ENCODE measurements at regions not wholly inside any gene's neighbourhood (a gene's known extent, or its start where the extent isn't known, plus 50 kb on each side); places are given as distances from the start of the nearest gene placed in this dataset.
"Not testable (repeated sequence)": the region's sequence is repeated elsewhere in the genome, so short reads cannot be mapped to it uniquely, and the experiment has no call there.

DNA sequence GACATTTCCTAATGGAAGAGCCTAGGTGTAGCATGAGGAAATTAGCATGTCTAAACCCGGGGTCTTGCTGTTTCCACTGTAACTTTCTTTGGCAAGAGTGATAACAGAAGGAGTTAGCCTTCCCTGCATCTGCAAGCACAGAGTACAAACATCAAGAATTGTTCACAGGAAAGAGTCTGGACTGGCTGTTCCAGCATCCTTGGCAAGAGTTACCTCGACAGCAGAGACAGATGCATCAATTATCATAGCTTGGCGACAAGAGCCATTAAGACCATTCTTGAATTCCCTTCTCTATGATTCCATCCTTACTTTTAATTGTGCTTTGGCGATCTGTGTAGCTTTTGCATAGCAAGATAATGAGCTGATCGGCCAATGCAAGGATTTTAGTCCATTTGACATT, 82.8 kb upstream of the RALGPS2 start:
- DNase-seq (ENCODE audit: low read depth in 2 of 2) = no peak

DNA sequence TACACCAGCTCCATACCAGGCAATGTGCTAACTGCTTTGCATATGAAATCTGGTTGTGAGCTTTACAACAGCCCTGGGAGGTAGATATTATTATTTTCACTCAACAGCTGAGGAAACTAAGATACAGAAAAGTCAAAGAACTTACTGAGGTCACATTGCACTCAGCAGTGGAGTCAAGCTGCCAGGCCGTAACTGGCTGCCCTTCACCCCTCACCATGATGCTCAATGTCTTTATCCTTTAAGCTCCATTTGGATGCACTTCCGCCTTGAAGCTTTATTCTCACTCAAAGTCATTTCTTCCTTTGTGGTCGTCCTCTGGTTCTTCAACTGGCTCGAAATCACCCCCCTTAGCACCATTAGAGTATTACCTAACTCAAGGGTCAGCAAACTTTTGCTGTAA, 81.7 kb upstream of the RALGPS2 start:
- DNase-seq (ENCODE audit: low read depth in 2 of 2) = no peak

DNA sequence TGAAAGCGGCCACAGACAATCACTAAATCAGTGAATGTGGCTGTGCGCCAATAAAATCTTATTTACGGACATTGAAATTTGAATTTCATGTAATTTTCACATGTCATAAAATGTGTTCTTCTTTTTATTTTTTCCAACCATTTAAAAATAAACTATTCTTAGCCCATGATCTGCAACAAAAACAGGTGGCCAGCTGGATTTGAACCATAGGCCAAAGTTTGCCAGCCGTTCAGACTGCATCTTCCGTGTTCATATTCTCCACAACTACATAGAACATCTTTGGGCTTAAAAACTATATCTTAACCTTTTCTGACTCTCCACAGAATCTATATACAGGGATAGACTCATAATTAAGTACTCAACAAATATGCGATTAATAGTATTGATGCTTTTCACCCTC, 81.2 kb upstream of the RALGPS2 start:
- DNase-seq (ENCODE audit: low read depth in 2 of 2) = no peak

DNA sequence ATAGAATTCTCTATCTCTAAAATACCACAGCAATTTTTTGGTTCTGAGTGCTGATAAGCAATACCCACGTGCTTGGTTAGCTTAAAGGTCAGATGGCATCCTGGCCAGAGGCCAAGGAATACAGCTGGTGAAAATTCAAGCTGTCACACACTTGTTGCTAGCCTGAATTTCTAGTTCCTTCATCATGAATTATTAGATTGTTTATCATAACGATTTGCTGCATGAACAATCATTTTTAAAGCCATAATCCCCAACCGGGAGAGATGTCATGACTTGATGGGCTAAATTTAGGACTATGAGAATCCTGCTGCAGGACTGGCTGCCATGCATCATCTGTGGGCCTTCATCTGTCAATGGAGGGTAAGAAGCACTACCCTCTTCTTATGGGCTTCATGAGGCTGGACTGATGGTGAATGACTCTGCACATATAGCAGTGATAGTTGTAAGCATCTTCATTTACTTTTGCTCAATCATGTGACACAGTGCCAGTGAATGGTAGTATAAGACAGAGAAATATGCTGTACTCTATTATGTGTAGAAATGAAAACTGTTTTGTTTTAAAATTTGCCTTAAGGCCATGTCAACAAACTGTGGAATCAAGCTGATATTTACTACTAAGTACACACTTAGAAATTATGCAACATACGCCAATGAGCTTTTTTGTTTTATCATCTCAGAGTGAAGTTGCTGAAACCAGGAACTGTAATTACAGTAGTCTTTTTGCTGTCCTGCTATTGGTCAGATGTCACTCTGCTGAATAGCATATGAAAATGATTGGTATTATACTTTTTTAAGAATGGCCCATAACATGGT, 80.5 kb upstream of the RALGPS2 start:
- no peak for DNase-seq (ENCODE audit: low read depth in 2 of 2)

DNA sequence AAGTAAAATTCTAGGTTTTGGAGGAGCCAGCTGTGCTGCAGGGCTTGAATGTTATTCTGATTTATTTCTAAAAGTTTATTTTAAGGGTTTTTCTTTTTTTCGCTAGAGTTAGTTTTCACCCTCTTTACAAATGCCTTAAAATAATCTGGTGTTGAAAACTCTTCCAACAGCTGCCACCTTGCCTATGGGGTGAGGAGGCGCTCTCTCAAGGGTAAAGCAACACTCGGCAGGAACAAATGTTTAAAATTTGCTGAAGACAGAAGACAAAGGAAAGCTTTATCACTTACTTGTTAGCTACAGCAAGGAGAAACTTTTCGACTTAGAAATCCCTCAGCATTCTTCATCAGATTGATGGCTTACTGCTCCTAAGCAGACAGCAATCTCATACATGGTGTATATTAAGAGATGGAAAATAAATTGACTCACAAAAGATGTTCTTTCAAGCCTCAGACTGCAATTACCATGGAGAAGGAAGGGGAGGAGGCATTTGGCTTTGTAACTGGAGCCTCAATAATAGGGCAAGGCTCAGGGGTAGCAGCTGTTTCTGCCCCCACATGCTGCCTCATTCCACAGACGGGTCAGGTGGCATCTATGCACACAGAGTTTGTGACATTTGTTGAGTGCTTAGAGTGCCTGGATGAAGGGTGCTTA, 79.8 kb upstream of the RALGPS2 start:
- no peak for DNase-seq (ENCODE audit: low read depth in 2 of 2)

DNA sequence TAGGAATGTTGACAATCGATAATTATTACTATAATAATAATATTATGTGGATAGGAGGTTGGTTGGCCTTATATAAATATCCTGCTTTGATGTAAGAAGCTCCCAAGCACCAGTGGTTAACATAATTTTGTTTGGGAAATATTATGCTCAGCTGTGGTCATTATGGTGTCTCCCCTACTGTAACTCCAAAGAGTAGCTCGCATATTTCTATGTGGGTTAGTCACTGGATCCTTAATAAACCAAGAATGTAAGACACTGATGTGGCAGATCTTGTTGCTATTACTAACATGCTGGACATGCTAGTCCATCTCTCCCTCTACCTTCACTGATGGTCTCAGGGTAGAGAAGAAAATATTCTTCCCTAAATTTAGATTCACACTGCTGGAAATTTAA, 79.2 kb upstream of the RALGPS2 start:
- peak; percentile 68 to 73 for DNase-seq (ENCODE audit: low read depth in 2 of 2)

DNA sequence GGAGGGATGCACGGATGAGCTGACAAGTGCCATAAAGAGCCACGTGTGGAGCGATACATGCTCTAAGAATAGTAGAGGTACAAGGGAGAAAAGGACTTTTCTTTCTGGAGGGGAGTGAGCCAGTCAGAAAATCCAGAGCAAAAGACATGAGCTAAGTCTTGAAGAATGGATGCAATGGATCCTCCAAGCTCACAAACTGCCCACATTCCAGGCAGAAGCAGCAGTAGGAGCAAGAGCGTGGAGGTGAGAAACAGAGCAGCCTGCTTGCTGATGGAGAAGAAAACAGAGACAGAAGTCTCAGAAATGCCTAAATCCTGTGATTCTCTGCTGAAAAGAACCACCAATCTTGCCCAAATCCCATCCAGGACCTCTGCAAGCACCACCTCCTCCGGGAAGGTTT, 78.2 kb upstream of the RALGPS2 start:
- DNase-seq (ENCODE audit: low read depth in 2 of 2) = no peak

DNA sequence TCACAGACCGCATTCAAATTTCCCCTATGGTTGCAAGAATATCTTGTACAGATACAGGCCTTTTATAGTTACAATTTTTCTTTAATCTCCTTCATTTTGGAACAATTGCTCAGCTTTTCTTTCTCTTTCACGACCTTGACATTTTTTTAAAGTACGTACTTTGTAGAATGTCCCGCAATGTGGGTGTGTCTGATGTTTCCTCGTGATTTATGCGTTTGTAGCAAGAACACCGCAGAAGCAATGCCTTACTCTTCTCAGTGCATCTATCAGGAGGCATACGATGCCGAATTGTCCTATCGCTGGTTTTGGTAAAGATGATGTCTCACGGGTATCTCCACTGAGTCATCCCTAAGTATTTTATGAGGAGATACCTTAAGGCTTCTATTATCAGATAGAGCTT, 76.9 kb upstream of the RALGPS2 start:
- no peak for DNase-seq (ENCODE audit: low read depth in 2 of 2)

DNA sequence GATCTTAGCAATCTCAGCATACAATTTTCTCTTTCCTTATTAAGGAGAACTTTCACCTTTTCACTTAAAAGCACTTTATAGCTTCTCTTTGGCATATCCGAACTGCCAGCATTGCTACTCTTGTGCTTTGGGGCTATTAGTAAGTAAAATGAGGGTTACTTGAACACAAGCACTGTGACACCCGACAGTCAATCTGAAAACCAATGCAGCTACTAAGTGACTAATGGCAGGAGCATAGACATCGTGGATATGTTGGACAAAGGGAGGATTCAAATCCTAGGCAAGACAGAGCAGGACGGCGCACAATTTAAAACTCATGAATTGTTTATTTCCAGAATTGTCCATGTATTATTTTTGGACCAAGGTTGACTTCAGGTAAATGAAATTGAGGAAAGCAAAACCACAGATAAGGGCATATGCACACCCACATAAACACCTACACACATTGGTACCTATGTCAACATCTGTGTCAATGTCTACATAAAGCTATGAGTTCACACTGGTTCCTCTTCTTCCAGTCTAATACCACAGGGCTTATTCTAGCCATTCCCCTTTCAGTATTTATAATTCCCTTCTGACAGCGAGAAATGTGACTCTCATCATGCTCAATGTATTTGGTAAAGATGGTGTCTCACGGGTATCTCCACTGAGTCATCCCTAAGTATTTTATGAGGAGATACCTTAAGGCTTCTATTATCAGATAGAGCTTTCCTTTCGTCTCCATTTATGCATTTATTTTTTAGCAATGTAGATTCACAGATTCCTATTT, 75.3 kb upstream of the RALGPS2 start:
- DNase-seq (ENCODE audit: low read depth in 2 of 2) = no peak

DNA sequence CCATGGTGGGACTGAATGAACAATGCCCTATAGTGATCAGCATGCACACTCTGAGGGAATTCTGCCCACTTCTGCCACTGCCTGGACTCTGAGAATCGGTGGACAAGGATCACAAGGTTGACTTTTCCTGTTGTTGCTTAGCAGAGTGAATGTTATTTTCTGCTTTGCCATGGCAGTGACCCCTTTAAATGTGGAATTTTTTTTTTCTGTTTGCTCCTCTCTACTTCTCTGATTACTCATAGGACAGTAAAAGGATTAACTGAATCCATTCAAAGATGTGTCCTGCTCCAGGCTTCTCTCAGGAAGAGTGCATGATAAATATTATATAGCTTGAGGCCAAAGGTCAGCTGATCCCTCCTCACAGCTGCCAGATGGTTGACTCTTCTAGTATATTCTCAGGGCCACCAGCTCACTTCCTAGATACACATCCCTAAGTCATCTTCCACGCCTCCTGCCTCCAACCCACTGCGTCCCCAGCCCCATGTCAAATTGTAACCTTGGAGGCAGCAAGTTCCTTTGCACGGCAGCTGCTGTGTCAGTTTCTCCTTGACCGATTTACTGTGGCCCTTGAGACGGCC, 74.0 kb upstream of the RALGPS2 start:
- DNase-seq (ENCODE audit: low read depth in 2 of 2) = no peak

DNA sequence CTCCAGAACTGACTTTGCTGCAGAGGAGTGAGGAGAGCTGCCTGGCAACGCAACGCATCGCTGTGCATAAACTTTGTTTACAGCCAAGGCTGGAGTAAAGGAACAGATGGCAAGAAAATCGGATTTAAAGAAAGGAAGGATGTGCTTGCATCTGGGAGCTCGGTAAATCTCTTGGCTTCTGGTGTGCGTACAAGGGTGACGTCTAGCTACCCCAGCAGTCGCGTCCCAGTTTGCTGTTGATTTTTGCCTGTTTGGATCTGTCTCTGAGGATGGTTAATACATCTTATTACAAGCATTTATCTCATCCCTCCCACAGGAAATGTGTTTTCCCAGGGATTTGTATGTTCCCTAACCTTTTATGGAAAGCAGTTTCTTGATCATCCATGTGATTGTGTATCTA, 73.3 kb upstream of the RALGPS2 start:
- no peak for DNase-seq (ENCODE audit: low read depth in 2 of 2)

DNA sequence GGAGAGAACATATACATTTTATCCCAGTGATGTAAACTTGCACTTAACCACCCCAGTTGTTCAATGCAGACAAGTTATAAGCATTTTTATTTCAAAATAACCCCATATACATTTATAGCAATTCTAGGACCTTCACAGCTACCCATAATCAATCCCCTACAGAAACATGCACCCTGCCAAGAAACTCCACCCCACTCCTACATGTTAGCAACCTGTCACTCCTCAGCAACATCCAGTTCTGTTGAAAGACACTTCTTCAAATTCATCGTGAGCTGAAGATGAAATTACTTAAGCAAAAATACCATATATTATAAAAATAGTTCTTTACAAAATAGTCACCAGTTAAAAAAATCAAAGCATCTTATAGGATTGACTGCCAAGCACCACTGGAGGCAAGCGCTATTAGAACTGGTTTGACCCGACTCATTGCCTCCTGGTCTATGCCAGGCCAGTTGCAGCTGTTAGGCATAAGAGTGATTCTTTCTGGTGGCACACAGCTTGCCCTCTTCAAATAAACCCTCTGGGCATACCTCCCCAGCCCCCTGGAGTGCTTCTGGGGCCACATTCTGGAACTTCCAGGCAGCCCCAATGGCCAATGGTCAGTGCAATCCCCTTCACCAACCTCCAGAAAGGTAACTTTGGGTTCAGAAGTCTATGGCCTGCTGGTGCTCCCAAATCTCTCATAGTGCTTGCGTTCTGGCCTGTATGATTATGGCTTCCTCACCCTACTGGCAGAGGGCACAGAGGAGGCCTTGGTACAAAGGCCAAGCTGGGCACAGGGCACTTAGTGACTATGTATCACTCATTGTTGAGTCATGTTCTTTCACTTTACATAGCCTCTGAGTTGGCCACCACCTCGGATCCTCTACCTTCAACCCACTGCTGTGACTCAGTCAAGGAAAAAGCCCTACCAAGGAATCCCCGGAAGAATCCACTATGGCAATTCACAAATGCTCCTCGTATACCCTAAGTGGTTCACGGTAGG, 72.2 kb upstream of the RALGPS2 start:
- no peak for DNase-seq (ENCODE audit: low read depth in 2 of 2)

DNA sequence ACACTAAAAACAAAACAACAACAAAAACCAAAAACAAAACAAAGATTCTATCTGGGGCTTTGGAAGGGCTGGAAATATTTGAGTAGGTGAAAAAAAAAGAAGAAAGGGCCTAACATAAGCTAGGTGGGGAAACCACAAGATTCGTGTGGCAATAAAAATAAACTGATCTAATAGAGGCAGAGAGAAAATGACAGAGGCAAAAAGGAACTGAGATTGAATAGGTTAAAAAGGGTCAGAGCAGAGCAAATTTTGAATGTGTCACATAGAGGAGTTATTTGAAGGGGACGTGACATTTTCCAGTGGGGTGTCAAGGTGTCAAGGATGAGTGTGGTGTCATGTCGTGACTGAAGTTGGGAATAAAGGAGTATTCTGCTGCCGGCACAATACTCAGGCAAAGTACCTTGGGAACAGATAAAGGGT, 65.2 kb upstream of the RALGPS2 start:
- DNase-seq (ENCODE audit: low read depth in 2 of 2) = no peak

DNA sequence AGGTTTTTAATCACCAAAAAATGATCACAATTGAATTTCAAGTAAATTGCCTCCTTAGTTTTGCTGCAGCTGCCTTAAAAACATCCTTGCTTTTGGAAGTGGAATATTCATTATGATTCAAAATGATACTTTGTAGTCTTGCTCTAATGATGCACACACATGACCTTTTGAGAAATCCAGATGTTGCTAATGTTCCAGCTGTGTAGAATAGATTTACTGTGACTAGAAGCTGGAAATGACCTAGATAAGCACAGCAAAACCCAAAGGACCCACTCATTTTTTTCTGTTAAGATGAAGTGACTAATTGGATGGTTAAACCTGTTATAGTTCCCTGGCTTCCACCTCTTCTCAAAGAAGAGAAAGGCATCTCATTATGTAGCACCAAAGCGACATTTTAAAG, 64.6 kb upstream of the RALGPS2 start:
- DNase-seq (ENCODE audit: low read depth in 2 of 2) = no peak

DNA sequence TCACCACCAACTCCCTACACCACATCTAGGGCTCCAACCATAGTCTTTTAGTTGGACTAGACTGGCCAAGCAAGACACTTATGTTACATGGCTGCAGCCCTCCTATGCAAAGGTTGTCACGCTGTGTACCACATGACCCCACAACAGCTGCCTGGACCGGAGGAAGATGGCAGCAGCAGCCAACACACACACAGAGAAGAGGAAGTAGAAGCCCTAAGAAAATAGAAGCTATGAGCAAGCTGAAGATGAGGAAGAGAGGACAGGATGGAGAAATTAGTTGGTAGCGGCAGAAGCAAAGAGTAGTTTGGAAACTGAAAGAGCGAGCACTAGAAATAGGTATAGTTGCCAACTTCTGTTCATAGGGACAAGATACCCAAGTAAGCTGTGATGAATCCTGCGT, 60.8 kb upstream of the RALGPS2 start:
- no peak for DNase-seq (ENCODE audit: low read depth in 2 of 2)

DNA sequence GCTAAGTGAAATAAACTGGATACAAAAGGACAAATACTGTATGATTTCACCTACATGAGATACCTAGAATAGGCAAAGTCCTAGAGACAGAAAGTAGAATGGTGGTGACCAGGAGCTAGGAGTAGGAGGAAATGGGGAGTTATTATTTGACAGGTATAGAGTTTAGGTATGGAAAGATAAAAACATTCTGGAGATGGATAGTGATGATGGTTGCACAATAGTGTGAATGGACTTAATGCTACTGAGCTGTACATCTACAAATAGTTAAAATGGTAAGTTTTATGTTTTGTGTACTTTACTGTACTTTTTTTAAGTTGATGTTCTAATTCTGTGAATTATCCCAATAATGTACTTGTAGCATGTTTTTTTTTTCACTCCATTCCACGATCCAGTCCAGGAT, 59.5 kb upstream of the RALGPS2 start:
- DNase-seq (ENCODE audit: low read depth in 2 of 2) = no peak

DNA sequence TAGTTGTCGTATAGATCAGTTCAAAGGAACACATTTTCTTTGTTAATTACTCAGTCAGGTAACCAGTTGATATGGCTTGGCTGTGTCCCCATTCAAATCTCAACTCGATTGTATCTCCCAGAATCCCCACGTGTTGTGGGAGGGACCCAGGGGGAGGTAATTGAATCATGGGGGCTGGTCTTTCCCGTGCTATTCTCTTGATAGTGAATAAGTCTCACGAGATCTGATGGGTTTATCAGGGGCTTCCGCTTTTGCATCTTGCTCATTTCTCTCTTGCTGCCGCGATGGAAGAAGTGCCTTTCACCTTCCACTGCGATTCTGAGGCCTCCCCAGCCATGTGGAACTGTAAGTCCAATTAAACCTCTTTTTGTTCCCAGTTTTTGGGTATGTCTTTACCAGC, 58.2 kb upstream of the RALGPS2 start:
- not testable (repeated sequence) for DNase-seq (ENCODE audit: low read depth in 2 of 2)

DNA sequence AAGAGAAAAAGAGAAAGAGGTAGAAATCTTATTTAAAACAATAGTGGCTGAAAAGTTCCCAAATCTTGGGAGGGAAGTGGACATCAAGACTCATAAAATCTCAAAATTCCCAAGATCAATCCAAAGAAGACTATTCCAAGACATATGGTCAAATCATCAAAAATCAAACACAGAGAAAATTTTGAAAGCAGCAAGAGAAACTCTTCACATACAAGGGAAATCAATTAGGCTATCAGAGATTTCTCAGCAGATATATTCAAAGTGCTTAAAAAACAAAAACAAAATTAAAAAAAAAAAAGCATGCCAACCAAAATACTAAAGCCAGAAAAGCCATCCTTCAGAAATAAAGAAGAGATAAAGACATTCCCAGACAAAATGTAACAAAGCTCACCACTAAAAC, 52.6 kb upstream of the RALGPS2 start:
- no peak for DNase-seq (ENCODE audit: low read depth in 2 of 2)

DNA sequence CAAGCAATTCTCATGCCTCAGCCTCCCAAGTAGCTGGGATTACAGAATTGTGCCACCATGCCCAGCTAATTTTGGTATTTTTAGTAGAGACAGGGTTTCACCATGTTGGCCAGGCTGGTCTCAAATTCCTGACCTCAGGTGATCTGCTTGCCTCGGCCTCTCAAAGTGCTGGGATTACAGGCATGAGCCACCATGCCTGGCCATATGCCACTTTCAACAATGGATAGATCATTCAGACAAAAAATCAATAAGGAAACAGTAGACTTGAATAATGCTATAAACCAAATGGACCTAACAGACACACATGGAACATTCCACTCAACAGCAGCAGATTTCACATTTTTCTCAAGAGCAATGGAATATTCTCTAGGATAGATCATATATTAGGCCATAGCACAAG, 50.5 kb upstream of the RALGPS2 start:
- not testable (repeated sequence) for DNase-seq (ENCODE audit: low read depth in 2 of 2)
